ENCODE measurements at regions not wholly inside any gene's neighbourhood (a gene's known extent, or its start where the extent isn't known, plus 50 kb on each side); places are given as distances from the start of the nearest gene placed in this dataset.

DNA sequence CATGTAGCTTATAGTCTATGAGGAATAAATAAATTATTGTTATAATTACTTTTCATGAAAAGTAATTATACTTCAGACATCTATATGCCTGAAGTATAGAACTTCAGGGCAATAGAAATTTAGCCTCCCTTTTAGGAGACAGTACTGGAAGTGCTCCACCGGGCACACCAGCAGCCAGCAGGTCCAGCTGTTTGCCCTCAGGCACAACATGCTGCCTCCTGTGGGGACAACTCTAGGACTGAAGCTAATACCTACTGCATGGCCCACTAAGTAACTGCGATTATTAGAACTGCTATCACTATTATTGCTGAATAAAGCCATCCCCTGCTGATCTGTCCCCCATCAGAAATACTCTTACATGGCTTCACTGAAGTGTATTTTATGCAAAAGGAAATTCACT, 329.6 kb downstream of the MED10 start:
- Mint-ChIP-seq H3K4me1 (no peaks in the 10 kb centered on the region), H3K27ac (no peak overlapping the region), H3K4me3 (no peak overlapping the region), H3K9me3 (no peaks in the 10 kb centered on the region), H3K36me3 (ENCODE audit: low read depth) (no peaks in the 10 kb centered on the region), H3K27me3 (ENCODE audit: insufficient read depth) (peaks cover 3% of the 10 kb centered on the region)
- H3K4me3 ChIP-seq (ENCODE audit: low read length) = no peak overlapping the region
- 67 to 85% methylated on average over 1 to 2 of the region's 2 CpGs for WGBS, 2 experiments (ENCODE audit: insufficient coverage in 1 of 2, insufficient read length in 1 of 2)
- DNase-seq = no peak
- H3K27ac ChIP-seq (ENCODE audit: low read depth, low read length) = no peak overlapping the region
- H3K36me3 ChIP-seq (ENCODE audit: control insufficient read depth, insufficient read depth, low read length) = no peaks in the 10 kb centered on the region
- no peaks in the 10 kb centered on the region for H3K27me3 ChIP-seq (ENCODE audit: control insufficient read depth, insufficient read depth, low read length, poor library complexity, severe bottlenecking)
- H3K9me3 ChIP-seq (ENCODE audit: control insufficient read depth, low read length) = no peaks in the 10 kb centered on the region
- H3K4me1 ChIP-seq (ENCODE audit: control insufficient read depth, insufficient read depth, low read length) = no peaks in the 10 kb centered on the region
- no peak overlapping the region for H3K9ac ChIP-seq (ENCODE audit: extremely low read depth, low read length, poor library complexity, severe bottlenecking)
- TF ChIP-seq, protein P1, sequence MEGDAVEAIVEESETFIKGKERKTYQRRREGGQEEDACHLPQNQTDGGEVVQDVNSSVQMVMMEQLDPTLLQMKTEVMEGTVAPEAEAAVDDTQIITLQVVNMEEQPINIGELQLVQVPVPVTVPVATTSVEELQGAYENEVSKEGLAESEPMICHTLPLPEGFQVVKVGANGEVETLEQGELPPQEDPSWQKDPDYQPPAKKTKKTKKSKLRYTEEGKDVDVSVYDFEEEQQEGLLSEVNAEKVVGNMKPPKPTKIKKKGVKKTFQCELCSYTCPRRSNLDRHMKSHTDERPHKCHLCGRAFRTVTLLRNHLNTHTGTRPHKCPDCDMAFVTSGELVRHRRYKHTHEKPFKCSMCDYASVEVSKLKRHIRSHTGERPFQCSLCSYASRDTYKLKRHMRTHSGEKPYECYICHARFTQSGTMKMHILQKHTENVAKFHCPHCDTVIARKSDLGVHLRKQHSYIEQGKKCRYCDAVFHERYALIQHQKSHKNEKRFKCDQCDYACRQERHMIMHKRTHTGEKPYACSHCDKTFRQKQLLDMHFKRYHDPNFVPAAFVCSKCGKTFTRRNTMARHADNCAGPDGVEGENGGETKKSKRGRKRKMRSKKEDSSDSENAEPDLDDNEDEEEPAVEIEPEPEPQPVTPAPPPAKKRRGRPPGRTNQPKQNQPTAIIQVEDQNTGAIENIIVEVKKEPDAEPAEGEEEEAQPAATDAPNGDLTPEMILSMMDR (conservative IDR thresholded peaks at IDR 0.05) = no peak

DNA sequence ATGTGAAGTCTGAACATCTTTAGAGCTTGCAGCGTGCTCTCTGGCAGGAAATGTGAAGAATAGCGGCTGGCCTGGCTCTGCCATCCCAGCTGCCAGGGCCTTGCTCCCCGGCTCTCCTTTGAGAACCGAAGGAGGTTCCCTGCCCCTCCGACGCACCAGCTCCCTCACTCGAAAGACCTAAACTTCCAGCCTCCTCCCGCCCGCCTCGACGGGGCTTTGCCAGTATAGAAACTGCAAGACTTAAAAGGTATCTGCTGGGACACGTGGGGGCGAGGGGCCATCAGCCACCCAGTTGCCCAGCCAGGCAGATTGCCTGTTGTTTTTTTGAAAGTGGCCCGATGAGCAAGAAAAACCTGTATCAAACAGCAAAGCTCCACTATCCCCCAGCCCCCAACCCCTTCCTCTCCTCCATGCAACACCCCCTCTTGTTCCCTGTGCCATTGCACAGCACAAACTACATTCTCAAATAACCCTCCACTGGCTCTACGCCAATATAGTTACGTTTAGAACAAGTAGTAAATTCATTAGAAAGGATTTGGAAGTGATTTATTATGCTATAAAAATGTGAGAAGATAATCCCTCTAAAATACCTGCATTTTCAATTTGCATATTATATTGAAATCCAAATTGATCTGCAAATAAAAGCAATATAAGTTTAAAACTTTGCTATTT, 331.9 kb downstream of the MED10 start:
- 92 to 95% methylated on average over 6 to 15 of the region's 16 CpGs for WGBS, 2 experiments (ENCODE audit: insufficient coverage in 1 of 2, insufficient read length in 1 of 2)
- H3K9me3 ChIP-seq (ENCODE audit: control insufficient read depth, low read length) = no peaks in the 10 kb centered on the region
- Mint-ChIP-seq H3K36me3 (ENCODE audit: low read depth) (no peaks in the 10 kb centered on the region), H3K27ac (no peak overlapping the region), H3K9me3 (no peaks in the 10 kb centered on the region), H3K4me1 (no peaks in the 10 kb centered on the region), H3K27me3 (ENCODE audit: insufficient read depth) (peaks cover 3% of the 10 kb centered on the region), H3K4me3 (no peak overlapping the region)
- H3K4me3 ChIP-seq (ENCODE audit: low read length) = no peak overlapping the region
- H3K4me1 ChIP-seq (ENCODE audit: control insufficient read depth, insufficient read depth, low read length) = no peaks in the 10 kb centered on the region
- DNase-seq = no peak
- TF ChIP-seq, protein P1 (conservative IDR thresholded peaks at IDR 0.05) = no peak
- H3K27me3 ChIP-seq (ENCODE audit: control insufficient read depth, insufficient read depth, low read length, poor library complexity, severe bottlenecking) = no peaks in the 10 kb centered on the region
- H3K36me3 ChIP-seq (ENCODE audit: control insufficient read depth, insufficient read depth, low read length) = no peaks in the 10 kb centered on the region
- no peak overlapping the region for H3K9ac ChIP-seq (ENCODE audit: extremely low read depth, low read length, poor library complexity, severe bottlenecking)
- H3K27ac ChIP-seq (ENCODE audit: low read depth, low read length) = no peak overlapping the region

DNA sequence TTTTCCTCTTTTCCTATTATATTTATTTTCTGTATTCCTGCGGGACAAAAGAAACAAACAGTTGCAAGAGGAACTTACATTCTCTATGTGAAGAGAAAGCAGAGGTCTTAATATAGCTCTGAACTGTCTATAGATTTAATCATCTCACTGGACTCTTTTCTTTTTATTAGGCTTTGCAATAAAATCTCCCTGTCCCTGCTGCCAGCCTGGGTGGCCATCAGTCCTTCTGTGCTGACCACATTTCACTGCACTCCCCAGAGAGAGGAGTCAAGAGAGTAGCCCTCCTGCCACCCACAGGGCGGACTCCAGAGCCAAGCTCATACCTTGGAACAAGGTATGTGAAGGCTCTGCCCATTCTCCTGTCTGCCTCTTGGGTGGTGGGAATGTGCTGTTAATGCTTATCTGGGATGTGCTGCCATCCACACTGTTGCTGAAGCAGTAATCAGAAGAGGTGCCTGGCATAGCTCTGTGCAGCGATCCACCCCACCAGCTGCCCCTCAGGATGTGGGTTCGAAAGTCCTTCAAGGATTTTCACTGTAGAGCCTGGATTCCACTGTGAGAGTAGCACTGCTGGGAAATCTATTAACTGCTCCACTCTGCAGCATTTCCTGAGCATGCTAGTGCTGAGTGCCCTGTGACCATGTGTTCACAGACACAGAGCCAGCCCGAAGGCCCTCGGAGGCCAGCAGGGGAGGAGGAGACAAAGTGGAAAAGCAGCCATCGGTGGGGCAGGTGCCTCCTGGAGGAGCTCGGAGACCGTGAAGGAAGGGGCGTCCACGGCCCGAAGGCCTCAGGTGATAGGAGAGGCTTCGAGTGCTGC, 334.6 kb downstream of the MED10 start:
- Mint-ChIP-seq H3K4me3 (no peak overlapping the region), H3K27ac (no peak overlapping the region), H3K27me3 (ENCODE audit: insufficient read depth) (peaks cover 3% of the 10 kb centered on the region), H3K36me3 (ENCODE audit: low read depth) (no peaks in the 10 kb centered on the region), H3K4me1 (no peaks in the 10 kb centered on the region), H3K9me3 (no peaks in the 10 kb centered on the region)
- TF ChIP-seq, protein P1 (conservative IDR thresholded peaks at IDR 0.05) = peak; percentile 25
- no peak overlapping the region for H3K9ac ChIP-seq (ENCODE audit: extremely low read depth, low read length, poor library complexity, severe bottlenecking)
- WGBS, 2 experiments (ENCODE audit: insufficient coverage in 1 of 2, insufficient read length in 1 of 2) = 91% methylated on average over 9 to 13 of the region's 13 CpGs
- H3K27ac ChIP-seq (ENCODE audit: low read depth, low read length) = no peak overlapping the region
- no peaks in the 10 kb centered on the region for H3K27me3 ChIP-seq (ENCODE audit: control insufficient read depth, insufficient read depth, low read length, poor library complexity, severe bottlenecking)
- H3K36me3 ChIP-seq (ENCODE audit: control insufficient read depth, insufficient read depth, low read length) = no peaks in the 10 kb centered on the region
- no peaks in the 10 kb centered on the region for H3K9me3 ChIP-seq (ENCODE audit: control insufficient read depth, low read length)
- no peak overlapping the region for H3K4me3 ChIP-seq (ENCODE audit: low read length)
- peak; percentile 48 for DNase-seq
- H3K4me1 ChIP-seq (ENCODE audit: control insufficient read depth, insufficient read depth, low read length) = no peaks in the 10 kb centered on the region
